ENCODE measurements at regions not wholly inside any gene's neighbourhood (a gene's known extent, or its start where the extent isn't known, plus 50 kb on each side); places are given as distances from the start of the nearest gene placed in this dataset.

DNA sequence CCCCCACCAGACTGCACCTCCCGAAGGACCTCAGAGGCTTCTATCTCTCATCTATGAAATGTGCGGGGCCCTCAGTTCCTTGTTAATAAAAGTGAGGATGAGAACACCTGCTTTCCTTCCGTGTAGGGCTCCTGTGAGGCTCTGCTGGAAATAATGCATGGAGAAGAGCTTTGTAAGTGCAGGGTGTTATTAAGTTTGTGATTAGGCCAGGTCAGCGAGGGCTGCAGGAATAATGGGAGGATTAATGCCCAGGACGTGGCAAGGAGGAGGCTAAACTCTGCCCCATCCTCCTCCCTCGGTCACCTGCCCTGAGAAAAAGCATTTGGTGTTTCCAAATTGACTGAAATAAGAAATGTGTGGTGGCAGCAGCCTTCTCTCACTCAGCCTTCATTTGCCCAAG lies 83.5 kb upstream of the HSPA9 start:
- TF ChIP-seq CTCF (IDR thresholded peaks at IDR 0.05 in 8 of 11, conservative IDR thresholded peaks at IDR 0.05 in 3 of 11), result no peak
- no peak for TF ChIP-seq POLR2A (IDR thresholded peaks at IDR 0.05)
- TF ChIP-seq POLR2AphosphoS5 (IDR thresholded peaks at IDR 0.05), result no peak
